ENCODE measurements at regions not wholly inside any gene's neighbourhood (a gene's known extent, or its start where the extent isn't known, plus 50 kb on each side); places are given as distances from the start of the nearest gene placed in this dataset.
A peak's percentile ranks its signal among the peaks of the same experiment; 100 is the strongest.

DNA sequence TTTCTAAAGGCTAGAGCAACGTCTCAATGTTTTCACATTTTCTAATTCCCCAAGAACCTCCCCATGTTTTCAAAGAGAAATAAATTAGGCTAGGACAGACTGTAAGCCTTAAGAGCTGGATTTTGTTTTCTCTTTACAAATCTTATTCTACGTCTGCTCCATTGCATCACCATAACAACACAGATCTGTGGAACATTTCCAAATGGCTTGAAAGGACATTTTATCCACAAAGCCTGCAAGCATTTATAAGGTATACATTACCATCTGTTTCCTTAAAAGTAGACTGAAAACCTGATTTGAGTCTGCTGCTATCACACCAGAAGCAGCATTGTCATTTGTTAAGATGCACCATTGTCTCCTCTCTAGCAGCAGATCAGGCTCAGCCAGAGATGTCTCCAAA is 115.3 kb upstream of the PLEKHA5 start:
- DNase-seq (ENCODE audit: low read depth) = no peak
- H3K4me3 ChIP-seq (ENCODE audit: low read length) = no peak overlapping the region
- TF ChIP-seq, protein P1, sequence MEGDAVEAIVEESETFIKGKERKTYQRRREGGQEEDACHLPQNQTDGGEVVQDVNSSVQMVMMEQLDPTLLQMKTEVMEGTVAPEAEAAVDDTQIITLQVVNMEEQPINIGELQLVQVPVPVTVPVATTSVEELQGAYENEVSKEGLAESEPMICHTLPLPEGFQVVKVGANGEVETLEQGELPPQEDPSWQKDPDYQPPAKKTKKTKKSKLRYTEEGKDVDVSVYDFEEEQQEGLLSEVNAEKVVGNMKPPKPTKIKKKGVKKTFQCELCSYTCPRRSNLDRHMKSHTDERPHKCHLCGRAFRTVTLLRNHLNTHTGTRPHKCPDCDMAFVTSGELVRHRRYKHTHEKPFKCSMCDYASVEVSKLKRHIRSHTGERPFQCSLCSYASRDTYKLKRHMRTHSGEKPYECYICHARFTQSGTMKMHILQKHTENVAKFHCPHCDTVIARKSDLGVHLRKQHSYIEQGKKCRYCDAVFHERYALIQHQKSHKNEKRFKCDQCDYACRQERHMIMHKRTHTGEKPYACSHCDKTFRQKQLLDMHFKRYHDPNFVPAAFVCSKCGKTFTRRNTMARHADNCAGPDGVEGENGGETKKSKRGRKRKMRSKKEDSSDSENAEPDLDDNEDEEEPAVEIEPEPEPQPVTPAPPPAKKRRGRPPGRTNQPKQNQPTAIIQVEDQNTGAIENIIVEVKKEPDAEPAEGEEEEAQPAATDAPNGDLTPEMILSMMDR (IDR thresholded peaks at IDR 0.05; ENCODE audit: insufficient read depth, low read depth, low read length, missing control alignments) = no peak

DNA sequence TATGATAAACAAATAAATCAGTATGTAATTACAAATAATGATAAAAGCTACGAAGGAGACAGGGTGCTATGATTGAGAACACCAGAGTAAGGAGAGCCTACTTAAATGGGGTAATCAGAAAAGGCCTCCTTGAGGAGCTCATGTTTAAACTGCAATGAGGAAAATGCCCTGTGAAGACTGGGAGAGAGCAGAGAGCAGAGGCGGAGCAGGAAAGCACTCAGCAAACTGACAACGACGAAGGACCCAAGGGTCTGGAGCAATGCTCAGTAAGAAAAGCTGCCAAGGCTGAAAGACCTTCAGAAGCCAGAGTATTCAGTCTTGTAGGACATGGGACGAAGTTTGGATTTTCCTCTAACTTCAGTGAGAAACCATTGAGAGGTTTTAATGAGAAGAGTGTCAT is 114.2 kb upstream of the PLEKHA5 start:
- TF ChIP-seq, protein P1 (IDR thresholded peaks at IDR 0.05; ENCODE audit: insufficient read depth, low read depth, low read length, missing control alignments) = no peak
- no peak overlapping the region for H3K4me3 ChIP-seq (ENCODE audit: low read length)
- no peak for DNase-seq (ENCODE audit: low read depth)

DNA sequence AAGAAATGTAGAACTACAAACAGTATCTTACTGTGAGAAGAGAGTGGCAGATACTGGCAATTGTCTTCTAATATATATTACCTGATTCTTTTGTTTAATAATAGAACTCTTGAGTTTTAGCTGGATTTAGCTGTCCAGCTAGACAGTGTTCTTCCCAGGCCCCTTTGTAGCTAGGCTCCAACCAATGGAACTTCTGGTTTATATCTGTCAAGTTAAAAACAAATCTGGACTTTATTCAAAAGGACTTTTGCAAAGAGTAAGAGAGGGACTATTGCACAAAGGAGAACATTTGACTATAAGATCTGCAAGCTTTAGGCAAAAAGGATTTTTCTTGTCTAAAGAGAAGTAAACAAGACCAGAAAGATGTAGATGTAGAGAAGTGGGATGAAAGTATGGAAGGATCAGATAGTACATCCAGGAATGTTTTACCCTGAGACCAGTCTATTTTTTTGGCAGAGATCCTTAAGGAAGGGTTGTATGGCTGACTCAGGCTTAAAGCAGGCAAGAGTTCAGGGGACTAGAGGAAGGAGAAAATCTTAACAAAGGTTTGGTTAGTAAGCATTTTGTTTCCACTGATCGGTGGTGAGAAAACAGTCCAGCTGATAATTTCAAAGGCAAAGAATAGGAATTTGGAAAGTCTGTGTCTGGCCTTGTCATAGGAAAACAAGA is 111.1 kb upstream of the PLEKHA5 start:
- TF ChIP-seq, protein P1 (IDR thresholded peaks at IDR 0.05; ENCODE audit: insufficient read depth, low read depth, low read length, missing control alignments) = no peak
- peak; percentile 66 for DNase-seq (ENCODE audit: low read depth)
- no peak overlapping the region for H3K4me3 ChIP-seq (ENCODE audit: low read length)

DNA sequence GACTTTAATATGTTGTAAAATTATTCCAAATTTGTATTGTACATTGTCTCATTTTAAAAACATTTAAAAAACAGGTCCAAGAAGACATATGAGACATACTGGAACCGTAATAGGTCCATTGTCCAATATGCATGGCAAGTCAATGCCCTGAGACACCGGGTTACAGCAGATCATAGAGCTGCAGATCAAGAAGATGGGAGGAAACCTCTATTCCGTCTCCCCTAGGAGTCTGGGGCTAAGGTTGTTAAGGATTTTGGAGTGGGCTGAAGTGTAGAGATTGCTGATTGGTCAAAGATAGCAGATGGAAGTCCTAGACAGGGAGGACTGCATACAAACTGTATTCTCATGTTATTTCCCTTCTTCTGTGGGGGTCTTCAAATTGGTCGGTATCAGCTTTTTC is 108.3 kb upstream of the PLEKHA5 start:
- TF ChIP-seq, protein P1 (IDR thresholded peaks at IDR 0.05; ENCODE audit: insufficient read depth, low read depth, low read length, missing control alignments) = no peak
- no peak overlapping the region for H3K4me3 ChIP-seq (ENCODE audit: low read length)
- DNase-seq (ENCODE audit: low read depth) = no peak

DNA sequence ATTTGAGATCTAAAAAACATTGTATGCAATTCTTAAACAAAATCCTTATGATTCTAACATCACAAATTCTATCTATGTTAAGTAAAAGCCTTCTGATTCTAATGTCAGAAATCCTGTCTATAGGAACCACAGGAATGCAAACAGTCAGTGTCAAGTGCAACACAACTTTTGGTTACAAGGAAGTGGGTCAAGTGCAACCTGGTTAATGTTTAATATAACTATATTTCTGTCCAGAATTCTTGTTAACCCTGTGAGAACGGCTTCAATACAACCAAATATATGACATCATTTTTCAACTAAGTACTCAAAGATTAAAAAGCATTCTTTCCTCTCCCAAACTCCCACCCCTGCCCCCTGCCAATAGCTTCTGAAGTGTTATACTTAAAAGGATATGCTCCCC is 107.9 kb upstream of the PLEKHA5 start:
- TF ChIP-seq, protein P1 (IDR thresholded peaks at IDR 0.05; ENCODE audit: insufficient read depth, low read depth, low read length, missing control alignments) = no peak
- no peak overlapping the region for H3K4me3 ChIP-seq (ENCODE audit: low read length)
- DNase-seq (ENCODE audit: low read depth) = no peak

DNA sequence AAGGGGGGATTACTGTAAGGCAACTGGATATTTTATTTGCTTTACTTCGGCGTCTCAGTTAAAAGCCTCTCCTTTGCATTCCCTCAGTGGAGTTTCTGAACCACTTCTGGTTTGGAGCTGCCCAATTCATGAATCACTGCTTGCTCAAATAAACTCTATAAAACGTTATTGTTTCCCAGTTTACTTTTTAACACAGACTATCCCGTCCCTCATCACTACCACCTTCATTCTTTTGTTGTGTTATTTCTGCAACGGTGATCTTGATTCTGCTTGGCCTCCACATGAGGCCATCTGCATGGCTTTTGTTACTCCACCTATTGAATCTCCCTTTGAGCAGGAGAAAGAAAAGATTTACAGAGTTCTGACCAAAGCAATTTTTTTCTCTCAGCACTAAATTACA is 104.0 kb upstream of the PLEKHA5 start:
- peak; percentile 7 for DNase-seq (ENCODE audit: low read depth)
- H3K4me3 ChIP-seq (ENCODE audit: low read length) = no peak overlapping the region
- TF ChIP-seq, protein P1 (IDR thresholded peaks at IDR 0.05; ENCODE audit: insufficient read depth, low read depth, low read length, missing control alignments) = no peak

DNA sequence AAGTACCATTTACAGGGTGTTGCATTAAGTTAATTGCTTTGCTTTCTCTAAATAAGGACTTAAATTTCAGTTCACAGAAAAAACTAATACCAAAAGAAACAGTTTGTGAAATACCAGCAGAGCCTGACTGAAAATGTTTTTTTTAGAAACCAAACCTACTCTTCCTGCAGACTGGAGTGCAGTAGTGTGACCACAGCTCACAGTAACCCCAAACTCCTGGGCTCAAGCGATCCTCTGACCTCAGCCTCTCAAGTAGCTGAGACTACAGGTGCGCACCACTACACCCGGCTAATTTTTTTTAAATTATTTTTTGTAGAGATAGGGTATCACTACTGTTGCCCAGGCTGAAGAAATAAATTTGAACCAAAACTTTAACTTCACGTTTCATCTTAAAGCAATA is 103.5 kb upstream of the PLEKHA5 start:
- no peak overlapping the region for H3K4me3 ChIP-seq (ENCODE audit: low read length)
- DNase-seq (ENCODE audit: low read depth) = no peak
- TF ChIP-seq, protein P1 (IDR thresholded peaks at IDR 0.05; ENCODE audit: insufficient read depth, low read depth, low read length, missing control alignments) = no peak
